ENCODE measurements at regions not wholly inside any gene's neighbourhood (a gene's known extent, or its start where the extent isn't known, plus 50 kb on each side); places are given as distances from the start of the nearest gene placed in this dataset.

GRCh38 chr5:169395136-169395535 is 94.2 kb upstream of the SLIT3 start:
- no peak overlapping the region for H3K4ac ChIP-seq (ENCODE audit: low read depth, low read length)
- H3K79me2 ChIP-seq (ENCODE audit: control insufficient read depth, insufficient read depth, low read length, poor library complexity), result no peaks in the 10 kb centered on the region
- no peaks in the 10 kb centered on the region for H3K36me3 ChIP-seq (ENCODE audit: control insufficient read depth in 1 of 2, insufficient read depth in 2 of 2, low read length in 2 of 2)
- H3K18ac ChIP-seq (ENCODE audit: low read length), result no peak overlapping the region
- no CpG with 5 or more reads among the region's 1 CpG for WGBS (ENCODE audit: extremely low coverage, insufficient coverage, insufficient read length)
- no peak overlapping the region for H2BK120ac ChIP-seq (ENCODE audit: insufficient read depth, low read length, poor library complexity)
- H3K23ac ChIP-seq (ENCODE audit: low read length), result no peak overlapping the region
- no peaks in the 10 kb centered on the region for H3K4me1 ChIP-seq (ENCODE audit: control insufficient read depth in 1 of 2, insufficient read depth in 2 of 2, low read length in 2 of 2)
- H4K12ac ChIP-seq (ENCODE audit: low read depth, low read length), result no peak overlapping the region
- H2AFZ ChIP-seq (ENCODE audit: insufficient read depth, low read length, poor library complexity), result no peak overlapping the region
- no peak overlapping the region for H2AK5ac ChIP-seq (ENCODE audit: low read length)
- no peak overlapping the region for H4K91ac ChIP-seq (ENCODE audit: low read depth, low read length)
- H3K4me3 ChIP-seq (ENCODE audit: low read depth, low read length), result no peak overlapping the region
- no peak overlapping the region for H3K27ac ChIP-seq (ENCODE audit: low read depth, low read length)
- H2BK12ac ChIP-seq (ENCODE audit: low read length), result no peak overlapping the region
- no peak overlapping the region for H2BK5ac ChIP-seq (ENCODE audit: low read depth, low read length, poor library complexity)
- H4K8ac ChIP-seq (ENCODE audit: low read depth, low read length), result no peak overlapping the region
- no peak overlapping the region for H3K14ac ChIP-seq (ENCODE audit: low read length)
- no peaks in the 10 kb centered on the region for H3K9me3 ChIP-seq (ENCODE audit: insufficient read depth, low read depth, low read length)
- H3K4me2 ChIP-seq (ENCODE audit: low read length), result no peak overlapping the region
- H3K79me1 ChIP-seq (ENCODE audit: low read length), result no peaks in the 10 kb centered on the region
- no peaks in the 10 kb centered on the region for H3K27me3 ChIP-seq (ENCODE audit: insufficient read depth, low read length)
- H3K9ac ChIP-seq (ENCODE audit: low read length), result no peak overlapping the region
- DNase-seq, result peak in 1 of 2 donors; percentile 60

DNA sequence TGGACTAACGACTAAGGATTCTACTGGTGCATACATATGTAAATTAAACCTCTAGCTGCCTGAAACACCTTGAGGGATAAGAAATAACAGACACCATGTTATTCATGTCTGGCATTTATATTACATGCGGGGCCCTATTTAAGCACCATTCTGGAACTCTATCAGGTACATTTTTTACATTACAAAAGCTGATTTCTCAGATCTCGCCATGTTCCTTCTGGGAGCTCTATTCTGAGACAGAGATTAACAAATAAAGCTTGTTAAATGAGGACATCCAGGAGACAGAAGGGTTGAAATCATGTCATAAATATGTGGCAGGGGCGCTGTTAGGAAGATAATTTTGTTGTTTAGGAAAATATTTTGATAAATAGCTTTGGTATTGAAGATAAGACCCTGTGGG is 93.4 kb upstream of the SLIT3 start:
- H4K91ac ChIP-seq (ENCODE audit: low read depth, low read length), result no peak overlapping the region
- H2AFZ ChIP-seq (ENCODE audit: insufficient read depth, low read length, poor library complexity), result no peak overlapping the region
- H3K4me3 ChIP-seq (ENCODE audit: low read depth, low read length), result no peak overlapping the region
- no peak overlapping the region for H3K14ac ChIP-seq (ENCODE audit: low read length)
- no peak overlapping the region for H3K18ac ChIP-seq (ENCODE audit: low read length)
- no peak overlapping the region for H2BK5ac ChIP-seq (ENCODE audit: low read depth, low read length, poor library complexity)
- DNase-seq, result peak; percentile 74 to 95
- no peak overlapping the region for H2BK12ac ChIP-seq (ENCODE audit: low read length)
- no peaks in the 10 kb centered on the region for H3K9me3 ChIP-seq (ENCODE audit: insufficient read depth, low read depth, low read length)
- 100% methylated on average over 1 of the region's 4 CpGs for WGBS (ENCODE audit: extremely low coverage, insufficient coverage, insufficient read length)
- no peaks in the 10 kb centered on the region for H3K79me2 ChIP-seq (ENCODE audit: control insufficient read depth, insufficient read depth, low read length, poor library complexity)
- no peak overlapping the region for H2AK5ac ChIP-seq (ENCODE audit: low read length)
- H3K79me1 ChIP-seq (ENCODE audit: low read length), result no peaks in the 10 kb centered on the region
- H3K4me1 ChIP-seq (ENCODE audit: control insufficient read depth in 1 of 2, insufficient read depth in 2 of 2, low read length in 2 of 2), result no peaks in the 10 kb centered on the region
- H3K4ac ChIP-seq (ENCODE audit: low read depth, low read length), result no peak overlapping the region
- H3K27ac ChIP-seq (ENCODE audit: low read depth, low read length), result no peak overlapping the region
- H3K36me3 ChIP-seq (ENCODE audit: control insufficient read depth in 1 of 2, insufficient read depth in 2 of 2, low read length in 2 of 2), result no peaks in the 10 kb centered on the region
- H4K8ac ChIP-seq (ENCODE audit: low read depth, low read length), result no peak overlapping the region
- H3K4me2 ChIP-seq (ENCODE audit: low read length), result no peak overlapping the region
- no peaks in the 10 kb centered on the region for H3K27me3 ChIP-seq (ENCODE audit: insufficient read depth, low read length)
- H3K9ac ChIP-seq (ENCODE audit: low read length), result no peak overlapping the region
- no peak overlapping the region for H2BK120ac ChIP-seq (ENCODE audit: insufficient read depth, low read length, poor library complexity)
- H4K12ac ChIP-seq (ENCODE audit: low read depth, low read length), result no peak overlapping the region
- no peak overlapping the region for H3K23ac ChIP-seq (ENCODE audit: low read length)

- H2BK120ac ChIP-seq (ENCODE audit: insufficient read depth, low read length, poor library complexity), result no peak overlapping the region
- H3K4me3 ChIP-seq (ENCODE audit: low read depth, low read length), result no peak overlapping the region
- no peaks in the 10 kb centered on the region for H3K9me3 ChIP-seq (ENCODE audit: insufficient read depth, low read depth, low read length)
- H3K79me1 ChIP-seq (ENCODE audit: low read length), result no peaks in the 10 kb centered on the region
- no peak overlapping the region for H2AK5ac ChIP-seq (ENCODE audit: low read length)
- no peak overlapping the region for H2BK12ac ChIP-seq (ENCODE audit: low read length)
- no peak overlapping the region for H4K8ac ChIP-seq (ENCODE audit: low read depth, low read length)
- H3K4ac ChIP-seq (ENCODE audit: low read depth, low read length), result no peak overlapping the region
- no peak overlapping the region for H4K91ac ChIP-seq (ENCODE audit: low read depth, low read length)
- no peaks in the 10 kb centered on the region for H3K4me1 ChIP-seq (ENCODE audit: control insufficient read depth in 1 of 2, insufficient read depth in 2 of 2, low read length in 2 of 2)
- no peak overlapping the region for H4K12ac ChIP-seq (ENCODE audit: low read depth, low read length)
- no peak overlapping the region for H3K18ac ChIP-seq (ENCODE audit: low read length)
- no CpG with 5 or more reads among the region's 1 CpG for WGBS (ENCODE audit: extremely low coverage, insufficient coverage, insufficient read length)
- no peaks in the 10 kb centered on the region for H3K27me3 ChIP-seq (ENCODE audit: insufficient read depth, low read length)
- no peak overlapping the region for H3K14ac ChIP-seq (ENCODE audit: low read length)
- no peak overlapping the region for H3K4me2 ChIP-seq (ENCODE audit: low read length)
- H3K27ac ChIP-seq (ENCODE audit: low read depth, low read length), result no peak overlapping the region
- no peak overlapping the region for H3K9ac ChIP-seq (ENCODE audit: low read length)
- no peak overlapping the region for H2BK5ac ChIP-seq (ENCODE audit: low read depth, low read length, poor library complexity)
- no peaks in the 10 kb centered on the region for H3K36me3 ChIP-seq (ENCODE audit: control insufficient read depth in 1 of 2, insufficient read depth in 2 of 2, low read length in 2 of 2)
- H2AFZ ChIP-seq (ENCODE audit: insufficient read depth, low read length, poor library complexity), result no peak overlapping the region
- H3K79me2 ChIP-seq (ENCODE audit: control insufficient read depth, insufficient read depth, low read length, poor library complexity), result no peaks in the 10 kb centered on the region
- H3K23ac ChIP-seq (ENCODE audit: low read length), result no peak overlapping the region
- peak; percentile 29 to 70 for DNase-seq
Measured at GRCh38 chr5:169393907-169394306, 93.0 kb upstream of the SLIT3 start.

- Histone ChIP-seq H2BK5ac (ENCODE audit: low read depth, low read length, poor library complexity) (no peak overlapping the region), H3K4me1 (ENCODE audit: control insufficient read depth in 1 of 2, insufficient read depth in 2 of 2, low read length in 2 of 2) (no peaks in the 10 kb centered on the region), H3K4me3 (ENCODE audit: low read depth, low read length) (no peak overlapping the region), H3K4ac (ENCODE audit: low read depth, low read length) (no peak overlapping the region), H4K12ac (ENCODE audit: low read depth, low read length) (no peak overlapping the region), H3K23ac (ENCODE audit: low read length) (no peak overlapping the region), H3K14ac (ENCODE audit: low read length) (no peak overlapping the region), H4K91ac (ENCODE audit: low read depth, low read length) (no peak overlapping the region), H4K8ac (ENCODE audit: low read depth, low read length) (no peak overlapping the region), H2BK12ac (ENCODE audit: low read length) (no peak overlapping the region), H3K4me2 (ENCODE audit: low read length) (no peak overlapping the region), H3K36me3 (ENCODE audit: control insufficient read depth in 1 of 2, insufficient read depth in 2 of 2, low read length in 2 of 2) (no peaks in the 10 kb centered on the region), H2AK5ac (ENCODE audit: low read length) (no peak overlapping the region), H3K9me3 (ENCODE audit: insufficient read depth, low read depth, low read length) (no peaks in the 10 kb centered on the region), H3K79me1 (ENCODE audit: low read length) (no peaks in the 10 kb centered on the region), H2AFZ (ENCODE audit: insufficient read depth, low read length, poor library complexity) (no peak overlapping the region), H3K79me2 (ENCODE audit: control insufficient read depth, insufficient read depth, low read length, poor library complexity) (no peaks in the 10 kb centered on the region), H2BK120ac (ENCODE audit: insufficient read depth, low read length, poor library complexity) (no peak overlapping the region), H3K27ac (ENCODE audit: low read depth, low read length) (no peak overlapping the region), H3K9ac (ENCODE audit: low read length) (no peak overlapping the region), H3K18ac (ENCODE audit: low read length) (no peak overlapping the region), H3K27me3 (ENCODE audit: insufficient read depth, low read length) (no peaks in the 10 kb centered on the region)
- DNase-seq, result no peak
Measured at GRCh38 chr5:169390265-169390664, 89.3 kb upstream of the SLIT3 start.
